Ascending aorta (tissue), 2 donors: ENCODE measurements at regions not wholly inside any gene's neighbourhood (a gene's known extent, or its start where the extent isn't known, plus 50 kb on each side); places are given as distances from the start of the nearest gene placed in this dataset.

ENCODE experiments used
- DNase-seq, 2 donors: peaks; one replicate each; pipeline ENCODE4 v3.0.0-alpha.2; 2019; ENCODE audit warnings: low spot score in 2 of 2
- H3K27ac ChIP-seq, 2 donors: fragments of 200-600 bp; sonication (generic); one replicate each; pipeline ENCODE4 v1.5.1; 2016 to 2017; ENCODE audit warnings: mild to moderate bottlenecking in 1 of 2
- H3K27me3 ChIP-seq: fragments of 200-600 bp; sonication (generic); one replicate; pipeline ENCODE4 v1.5.1; 2017
- H3K36me3 ChIP-seq, 2 donors: fragments of 200-600 bp; sonication (generic); one replicate each; pipeline ENCODE4 v1.5.1; 2016
- H3K4me1 ChIP-seq, 2 donors: fragments of 200-600 bp; sonication (generic); one replicate each; pipeline ENCODE4 v1.5.1; 2016 to 2017; ENCODE audit warnings: mild to moderate bottlenecking in 1 of 2
- H3K4me3 ChIP-seq, 2 donors: fragments of 200-600 bp; sonication (generic); one replicate each; pipeline ENCODE4 v1.5.1; 2016 to 2017; ENCODE audit warnings: mild to moderate bottlenecking in 1 of 2
- H3K9me3 ChIP-seq, 2 donors: fragments of 200-600 bp; sonication (generic); one replicate each; pipeline ENCODE4 v1.5.1; 2016
- CTCF ChIP-seq, 3 experiments: fragments of 200-600 bp in 2 of 3; fragments of 450-650 bp in 1 of 3; sonication (generic) in 2 of 3; IDR thresholded peaks; one replicate each; pipeline ENCODE4 v1.5.1; 2016 to 2019; ENCODE audit warnings: antibody characterized with exemption in 3 of 3, mild to moderate bottlenecking in 1 of 3, moderate library complexity in 1 of 3
- intact Hi-C: fragments of 100-400 bp; cut with DNase I; formaldehyde crosslinking; loops from one replicate; pipeline ENCODE4 v1.15.1; 2023

- intact Hi-C loops = loop anchor here (2.0 kb wide), 1 partner anchor 413 kb away; no protein-coding TSS in a partner anchor
- no peak for DNase-seq
- Histone ChIP-seq H3K4me1 (no peaks in the 10 kb centered on the region), H3K27me3 (no peaks in the 10 kb centered on the region), H3K27ac (no peak overlapping the region), H3K36me3 (no peaks in the 10 kb centered on the region), H3K9me3 (no peaks in the 10 kb centered on the region), H3K4me3 (no peak overlapping the region)
- peak in 2 of 3 experiments; percentile 49 to 55 for TF ChIP-seq CTCF (IDR thresholded peaks at IDR 0.05)
These were observed 51.7 kb upstream of the CCDC85A start for GRCh38 chr2:56132138-56132537.

- H3K9me3 ChIP-seq = no peaks in the 10 kb centered on the region
- no peak overlapping the region for H3K4me3 ChIP-seq
- DNase-seq = no peak
- H3K4me1 ChIP-seq = no peaks in the 10 kb centered on the region
- no peaks in the 10 kb centered on the region for H3K27me3 ChIP-seq
- no peak overlapping the region for H3K27ac ChIP-seq
- no peaks in the 10 kb centered on the region for H3K36me3 ChIP-seq
- intact Hi-C loops = loop anchor here (2.0 kb wide), 1 partner anchor 415 kb away; no protein-coding TSS in a partner anchor
- TF ChIP-seq CTCF (IDR thresholded peaks at IDR 0.05) = no peak
These were observed 50.3 kb upstream of the CCDC85A start for GRCh38 chr2:56133441-56133840.

GRCh38 chr2:56133931-56134629 lies 49.7 kb upstream of the CCDC85A start:
- intact Hi-C loops = loop anchor here (2.0 kb wide), 1 partner anchor 415 kb away; no protein-coding TSS in a partner anchor
- TF ChIP-seq CTCF (IDR thresholded peaks at IDR 0.05) = no peak
- no peaks in the 10 kb centered on the region for H3K36me3 ChIP-seq

More at GRCh38 chr2:56133931-56134629, 49.7 kb upstream of the CCDC85A start:
- Histone ChIP-seq H3K4me1 (no peaks in the 10 kb centered on the region), H3K27me3 (no peaks in the 10 kb centered on the region), H3K4me3 (no peak overlapping the region), H3K27ac (no peak overlapping the region), H3K9me3 (no peaks in the 10 kb centered on the region)
- DNase-seq = no peak
